ENCODE measurements at regions not wholly inside any gene's neighbourhood (a gene's known extent, or its start where the extent isn't known, plus 50 kb on each side); places are given as distances from the start of the nearest gene placed in this dataset.

- TF ChIP-seq CTCF (IDR thresholded peaks at IDR 0.05; ENCODE audit: low read depth, low read length, missing input control) (no peak), RXRA (IDR thresholded peaks at IDR 0.05) (no peak)
Measured at GRCh38 chr1:4033713-4034112, 133.6 kb upstream of the C1orf174 start.
